Mucosa of descending colon (tissue), 3 donors: ENCODE measurements at regions not wholly inside any gene's neighbourhood (a gene's known extent, or its start where the extent isn't known, plus 50 kb on each side); places are given as distances from the start of the nearest gene placed in this dataset.
A peak's percentile ranks its signal among the peaks of the same experiment; 100 is the strongest.

Experiments
- ATAC-seq: fragments of 200-7000 bp; cut with Tn5 transposase; one replicate; pipeline ENCODE4 v1.9.1; 2020; ENCODE audit warnings: mild to moderate bottlenecking, moderate library complexity
- DNase-seq, 3 donors: peaks; one replicate each; pipeline ENCODE4 v3.0.0-alpha.2; 2020
- H3K36me3 ChIP-seq: fragments of 200-600 bp; one replicate; pipeline ENCODE4 v1.8.0; 2021; ENCODE audit warnings: low read depth, mild to moderate bottlenecking
- H3K4me1 ChIP-seq: fragments of 200-600 bp; one replicate; pipeline ENCODE4 v1.8.0; 2021; ENCODE audit warnings: low read depth, mild to moderate bottlenecking
- H3K4me3 ChIP-seq: fragments of 200-600 bp; one replicate; pipeline ENCODE4 v1.8.0; 2021; ENCODE audit warnings: mild to moderate bottlenecking
- H3K9me3 ChIP-seq: fragments of 200-600 bp; one replicate; pipeline ENCODE4 v1.8.0; 2021; ENCODE audit warnings: mild to moderate bottlenecking
- CTCF ChIP-seq: fragments of 200-600 bp; IDR thresholded peaks from one replicate; pipeline ENCODE4 v1.8.0; 2022; ENCODE audit warnings: antibody characterized with exemption, mild to moderate bottlenecking
- intact Hi-C, 2 donors: fragments of 100-400 bp; cut with DNase I in 1 of 2; cut with micrococcal nuclease in 1 of 2; formaldehyde crosslinking; loops; one replicate each; pipeline versions ENCODE4 v1.11.0 to v1.11.1; 2022; cut with DNase I, micrococcal nuclease
- donor health status: DM: no; HTN: no; CAD: no; lungs with moderate emphysema.
- donor health status: DM: no; HTN: no; CAD: no.
- donor health status: DM: no; HTN: yes; CAD: no.

GRCh38 chr14:65321370-65321875 lies 91.1 kb upstream of the FUT8 start:
- DNase-seq (no peak), ATAC-seq (peak; percentile 13)
- intact Hi-C loops, result no loop called here
- no peak overlapping the region for H3K4me3 ChIP-seq
- H3K36me3 ChIP-seq, result no peaks in the 10 kb centered on the region
- no peaks in the 10 kb centered on the region for H3K9me3 ChIP-seq
- H3K4me1 ChIP-seq, result no peaks in the 10 kb centered on the region
- TF ChIP-seq CTCF, result no peak

GRCh38 chr14:65329481-65329880 lies 83.0 kb upstream of the FUT8 start:
- no peak for TF ChIP-seq CTCF
- Histone ChIP-seq H3K9me3 (no peaks in the 10 kb centered on the region), H3K36me3 (no peaks in the 10 kb centered on the region), H3K4me3 (no peak overlapping the region), H3K4me1 (peaks cover 6% of the 10 kb centered on the region)
- no peak for DNase-seq
- ATAC-seq, result no peak
- intact Hi-C loops, result no loop called here

GRCh38 chr14:65329911-65330310 lies 82.6 kb upstream of the FUT8 start:
- Histone ChIP-seq H3K9me3 (no peaks in the 10 kb centered on the region), H3K4me1 (peaks cover 10% of the 10 kb centered on the region), H3K4me3 (no peak overlapping the region), H3K36me3 (no peaks in the 10 kb centered on the region)
- no peak for DNase-seq
- peak; percentile 9 for ATAC-seq
- TF ChIP-seq CTCF, result no peak
- intact Hi-C loops, result no loop called here

- Histone ChIP-seq H3K4me1 (peaks cover 14% of the 10 kb centered on the region), H3K4me3 (no peak overlapping the region), H3K9me3 (no peaks in the 10 kb centered on the region), H3K36me3 (no peaks in the 10 kb centered on the region)
- ATAC-seq, result no peak
- no peak for DNase-seq
- intact Hi-C loops, result no loop called here
- TF ChIP-seq CTCF, result no peak
Observed at GRCh38 chr14:65330416-65330815, 82.1 kb upstream of the FUT8 start.

- peaks cover 26% of the 10 kb centered on the region for H3K4me1 ChIP-seq
- DNase-seq, result no peak
- no peak overlapping the region for H3K4me3 ChIP-seq
- H3K9me3 ChIP-seq, result no peaks in the 10 kb centered on the region
- intact Hi-C loops, result no loop called here
- no peak for ATAC-seq
- no peaks in the 10 kb centered on the region for H3K36me3 ChIP-seq
- TF ChIP-seq CTCF, result no peak
Observed at GRCh38 chr14:65331652-65332051, 80.9 kb upstream of the FUT8 start.
